ENCODE measurements at regions not wholly inside any gene's neighbourhood (a gene's known extent, or its start where the extent isn't known, plus 50 kb on each side); places are given as distances from the start of the nearest gene placed in this dataset.

DNA sequence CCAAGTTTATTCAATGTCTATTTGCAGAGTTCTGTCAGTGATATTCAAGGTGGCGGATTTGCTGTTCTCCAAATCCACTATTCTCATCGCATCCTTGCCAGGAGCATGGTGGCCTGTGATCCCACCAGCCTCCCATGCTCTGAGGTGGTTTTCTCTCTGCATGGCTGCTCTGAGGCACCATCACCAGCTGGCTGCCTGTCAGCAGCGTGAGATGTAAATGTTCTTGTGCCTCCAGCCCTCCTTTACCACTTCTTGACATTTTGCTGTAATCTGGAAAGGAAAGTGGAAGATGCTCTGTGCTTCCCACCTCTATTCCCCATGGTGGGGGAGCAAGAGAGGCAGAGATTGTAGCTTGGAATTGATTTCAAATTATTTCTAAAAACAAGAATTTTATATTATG is 293.6 kb upstream of the SLC24A2 start:
- Histone ChIP-seq H3K4me1 (no peaks in the 10 kb centered on the region), H3K27ac (no peak overlapping the region), H3K27me3 (no peaks in the 10 kb centered on the region), H3K9me3 (no peaks in the 10 kb centered on the region), H3K36me3 (no peaks in the 10 kb centered on the region), H3K4me3 (no peak overlapping the region)
- intact Hi-C loops (cut with DNase I; ENCODE audit: low total_unique reads): no loop called here
- no peak for DNase-seq
- TF ChIP-seq, protein P1, sequence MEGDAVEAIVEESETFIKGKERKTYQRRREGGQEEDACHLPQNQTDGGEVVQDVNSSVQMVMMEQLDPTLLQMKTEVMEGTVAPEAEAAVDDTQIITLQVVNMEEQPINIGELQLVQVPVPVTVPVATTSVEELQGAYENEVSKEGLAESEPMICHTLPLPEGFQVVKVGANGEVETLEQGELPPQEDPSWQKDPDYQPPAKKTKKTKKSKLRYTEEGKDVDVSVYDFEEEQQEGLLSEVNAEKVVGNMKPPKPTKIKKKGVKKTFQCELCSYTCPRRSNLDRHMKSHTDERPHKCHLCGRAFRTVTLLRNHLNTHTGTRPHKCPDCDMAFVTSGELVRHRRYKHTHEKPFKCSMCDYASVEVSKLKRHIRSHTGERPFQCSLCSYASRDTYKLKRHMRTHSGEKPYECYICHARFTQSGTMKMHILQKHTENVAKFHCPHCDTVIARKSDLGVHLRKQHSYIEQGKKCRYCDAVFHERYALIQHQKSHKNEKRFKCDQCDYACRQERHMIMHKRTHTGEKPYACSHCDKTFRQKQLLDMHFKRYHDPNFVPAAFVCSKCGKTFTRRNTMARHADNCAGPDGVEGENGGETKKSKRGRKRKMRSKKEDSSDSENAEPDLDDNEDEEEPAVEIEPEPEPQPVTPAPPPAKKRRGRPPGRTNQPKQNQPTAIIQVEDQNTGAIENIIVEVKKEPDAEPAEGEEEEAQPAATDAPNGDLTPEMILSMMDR (IDR thresholded peaks at IDR 0.05): no peak

DNA sequence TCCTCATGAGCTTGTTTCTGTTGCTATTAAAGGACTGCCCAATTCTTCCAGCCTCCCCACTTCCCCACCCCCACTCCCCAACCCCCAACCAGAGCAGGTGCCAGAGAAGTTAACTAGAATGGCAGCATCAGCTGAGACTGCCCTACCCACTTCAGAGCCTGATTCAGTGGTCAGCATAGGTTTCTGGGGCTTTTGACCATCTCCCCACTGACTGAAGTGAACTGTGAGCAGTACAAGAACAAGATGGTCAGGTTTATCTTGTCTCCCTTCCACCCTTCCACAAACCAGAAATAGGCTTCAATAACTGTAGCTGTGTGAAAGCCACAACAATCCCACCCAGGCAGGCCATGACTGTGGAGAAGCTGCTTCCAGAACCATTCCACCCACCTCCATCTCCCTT is 289.4 kb upstream of the SLC24A2 start:
- Histone ChIP-seq H3K4me1 (no peaks in the 10 kb centered on the region), H3K27me3 (no peaks in the 10 kb centered on the region), H3K36me3 (no peaks in the 10 kb centered on the region), H3K4me3 (no peak overlapping the region), H3K27ac (no peak overlapping the region), H3K9me3 (no peaks in the 10 kb centered on the region)
- DNase-seq: no peak
- intact Hi-C loops (cut with DNase I; ENCODE audit: low total_unique reads): no loop called here
- TF ChIP-seq, protein P1 (IDR thresholded peaks at IDR 0.05): no peak

DNA sequence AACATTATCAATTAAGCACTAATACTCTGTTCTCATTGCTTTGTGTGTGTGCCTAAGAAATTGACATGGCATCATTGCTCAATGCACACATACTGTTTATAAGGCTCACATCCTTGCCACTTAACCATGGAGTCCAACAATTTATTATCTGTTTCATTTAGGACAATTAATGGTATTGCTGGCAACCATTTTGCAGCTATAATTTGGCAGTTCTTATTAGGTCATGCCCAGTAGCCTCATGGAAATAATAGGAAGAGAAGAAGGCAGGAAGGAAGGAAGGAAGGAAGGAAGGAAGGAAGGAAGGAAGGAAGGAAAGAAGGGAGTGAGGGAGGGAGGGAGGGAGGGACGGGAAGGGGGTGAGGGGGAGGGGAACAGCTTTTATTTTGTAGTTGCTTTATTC is 285.5 kb upstream of the SLC24A2 start:
- no peaks in the 10 kb centered on the region for H3K4me1 ChIP-seq
- intact Hi-C loops (cut with DNase I; ENCODE audit: low total_unique reads): no loop called here
- H3K4me3 ChIP-seq: no peak overlapping the region
- H3K36me3 ChIP-seq: no peaks in the 10 kb centered on the region
- no peak overlapping the region for H3K27ac ChIP-seq
- TF ChIP-seq, protein P1 (IDR thresholded peaks at IDR 0.05): no peak
- no peaks in the 10 kb centered on the region for H3K9me3 ChIP-seq
- no peak for DNase-seq
- H3K27me3 ChIP-seq: no peaks in the 10 kb centered on the region

DNA sequence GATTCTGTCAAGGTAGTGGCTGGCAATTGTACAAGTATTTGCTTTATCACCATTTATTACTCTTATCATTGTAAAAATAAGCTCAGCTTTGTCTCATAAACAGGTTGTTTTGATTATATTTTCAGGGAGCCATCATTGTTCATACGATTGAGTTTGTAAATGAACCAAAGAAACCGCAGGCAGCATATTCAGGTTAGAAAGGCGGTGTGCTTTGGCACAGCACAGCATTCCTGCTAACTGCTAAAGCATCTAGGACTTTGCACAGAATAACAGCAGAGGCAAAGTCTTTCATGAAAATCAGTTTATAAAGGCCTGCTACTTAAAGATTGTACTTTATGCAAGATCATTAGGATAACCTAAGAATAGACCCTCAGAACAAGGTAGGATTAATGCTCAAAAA is 281.5 kb upstream of the SLC24A2 start:
- H3K27ac ChIP-seq: no peak overlapping the region
- DNase-seq: no peak
- TF ChIP-seq, protein P1 (IDR thresholded peaks at IDR 0.05): no peak
- no peaks in the 10 kb centered on the region for H3K9me3 ChIP-seq
- H3K4me1 ChIP-seq: peaks cover 0 to 4% (median 0%) of the 10 kb centered on the region in 4 donors
- H3K4me3 ChIP-seq: no peak overlapping the region
- intact Hi-C loops (cut with DNase I; ENCODE audit: low total_unique reads): no loop called here
- no peaks in the 10 kb centered on the region for H3K27me3 ChIP-seq
- no peaks in the 10 kb centered on the region for H3K36me3 ChIP-seq

DNA sequence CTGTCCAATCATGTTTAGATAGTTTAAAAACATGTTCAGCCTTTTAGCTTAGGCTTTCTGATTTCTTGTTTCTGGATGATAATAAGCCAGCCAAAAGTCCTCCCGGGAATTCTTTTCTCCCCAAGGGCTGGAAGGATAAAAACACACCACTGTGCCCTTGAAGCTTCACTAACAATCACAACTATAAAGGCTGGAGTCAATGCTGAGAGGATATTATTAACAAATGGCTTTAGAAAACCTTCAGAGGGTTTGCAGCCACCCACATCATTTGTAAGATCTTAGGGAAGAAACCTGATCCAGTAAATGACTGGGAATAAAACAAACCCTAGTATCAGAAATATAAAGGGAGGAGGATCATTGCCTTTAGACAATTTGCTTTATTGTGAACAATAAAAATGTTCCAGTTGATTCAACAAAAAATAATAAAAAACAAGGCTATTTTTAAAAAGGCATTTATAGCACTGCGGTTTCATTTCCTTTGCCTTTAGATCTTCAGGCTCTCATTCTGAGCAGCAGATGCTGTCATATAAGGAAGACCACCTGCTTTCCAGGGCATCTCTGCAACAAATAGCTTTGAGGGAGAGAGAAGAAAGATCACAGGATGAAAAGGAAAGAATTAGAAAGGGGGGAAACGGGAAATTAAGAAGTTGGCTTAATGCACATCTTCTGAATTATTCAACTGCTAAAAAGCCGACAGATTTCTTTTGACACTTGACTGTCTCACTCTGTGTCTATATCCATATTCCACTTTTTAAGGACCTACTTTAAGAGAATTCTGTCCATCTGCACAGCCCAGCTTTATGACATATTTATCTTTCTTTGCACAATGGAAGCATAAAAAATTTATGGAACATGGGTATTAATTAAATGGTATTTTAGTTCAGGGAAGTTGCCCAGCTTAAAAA is 277.2 kb upstream of the SLC24A2 start:
- Histone ChIP-seq H3K4me1 (peaks cover 0 to 4% (median 0%) of the 10 kb centered on the region in 4 donors), H3K9me3 (no peaks in the 10 kb centered on the region), H3K36me3 (no peaks in the 10 kb centered on the region), H3K27ac (no peak overlapping the region), H3K4me3 (no peak overlapping the region), H3K27me3 (no peaks in the 10 kb centered on the region)
- no peak for DNase-seq
- TF ChIP-seq, protein P1 (IDR thresholded peaks at IDR 0.05): no peak
- intact Hi-C loops (cut with DNase I; ENCODE audit: low total_unique reads): no loop called here

Measured in tibial artery (tissue), 4 donors.